HG03108 (cell line): ENCODE measurements at regions not wholly inside any gene's neighbourhood (a gene's known extent, or its start where the extent isn't known, plus 50 kb on each side); places are given as distances from the start of the nearest gene placed in this dataset.

Experiments used
- ATAC-seq: cut with Tn5 transposase; IDR thresholded peaks from one replicate; pipeline ENCODE4 v1.9.1; 2021; ENCODE audit warnings: moderate library complexity; ENCODE audit not compliant: unreplicated experiment

- ATAC-seq, result no peak
These were observed 172.8 kb downstream of the PTGER3 start for GRCh38 chr1:70874818-70875217.

GRCh38 chr1:70877343-70877742 lies 170.3 kb downstream of the PTGER3 start:
- ATAC-seq, result no peak

GRCh38 chr1:70887936-70888335 lies 159.7 kb downstream of the PTGER3 start:
- no peak for ATAC-seq

- ATAC-seq, result no peak
These were observed 158.9 kb downstream of the PTGER3 start for GRCh38 chr1:70888722-70889121.

GRCh38 chr1:70890408-70890807 lies 157.2 kb downstream of the PTGER3 start:
- no peak for ATAC-seq

- ATAC-seq, result no peak
These were observed 156.4 kb downstream of the PTGER3 start for GRCh38 chr1:70891051-70891843.

- ATAC-seq, result no peak
These were observed 155.5 kb downstream of the PTGER3 start for GRCh38 chr1:70892140-70892539.

- no peak for ATAC-seq
These were observed 154.7 kb downstream of the PTGER3 start for GRCh38 chr1:70892930-70893329.

GRCh38 chr1:70893381-70893780 lies 154.2 kb downstream of the PTGER3 start:
- no peak for ATAC-seq

- no peak for ATAC-seq
These were observed 152.1 kb downstream of the PTGER3 start for GRCh38 chr1:70895531-70895930.

- ATAC-seq, result no peak
These were observed 151.4 kb downstream of the PTGER3 start for GRCh38 chr1:70896224-70896623.

GRCh38 chr1:70897273-70897672 lies 150.3 kb downstream of the PTGER3 start:
- no peak for ATAC-seq

GRCh38 chr1:70899735-70900134 lies 147.9 kb downstream of the PTGER3 start:
- no peak for ATAC-seq

GRCh38 chr1:70902211-70902610 lies 145.4 kb downstream of the PTGER3 start:
- ATAC-seq, result no peak

GRCh38 chr1:70906800-70907199 lies 140.8 kb downstream of the PTGER3 start:
- no peak for ATAC-seq

- ATAC-seq, result no peak
These were observed 139.9 kb downstream of the PTGER3 start for GRCh38 chr1:70907563-70908310.

- ATAC-seq, result no peak
These were observed 138.3 kb downstream of the PTGER3 start for GRCh38 chr1:70909262-70909822.

- ATAC-seq, result no peak
These were observed 137.6 kb downstream of the PTGER3 start for GRCh38 chr1:70910013-70910412.

GRCh38 chr1:70911861-70912260 lies 135.8 kb downstream of the PTGER3 start:
- no peak for ATAC-seq

- no peak for ATAC-seq
These were observed 133.4 kb downstream of the PTGER3 start for GRCh38 chr1:70914224-70914623.

GRCh38 chr1:70915258-70916033 lies 132.2 kb downstream of the PTGER3 start:
- ATAC-seq, result no peak
